HG03175 (cell line): ENCODE measurements at regions not wholly inside any gene's neighbourhood (a gene's known extent, or its start where the extent isn't known, plus 50 kb on each side); places are given as distances from the start of the nearest gene placed in this dataset.

Experiments
- ATAC-seq: cut with Tn5 transposase; IDR thresholded peaks from one replicate; pipeline ENCODE4 v1.9.1; 2021; ENCODE audit warnings: mild to moderate bottlenecking, moderate library complexity; ENCODE audit not compliant: unreplicated experiment

DNA sequence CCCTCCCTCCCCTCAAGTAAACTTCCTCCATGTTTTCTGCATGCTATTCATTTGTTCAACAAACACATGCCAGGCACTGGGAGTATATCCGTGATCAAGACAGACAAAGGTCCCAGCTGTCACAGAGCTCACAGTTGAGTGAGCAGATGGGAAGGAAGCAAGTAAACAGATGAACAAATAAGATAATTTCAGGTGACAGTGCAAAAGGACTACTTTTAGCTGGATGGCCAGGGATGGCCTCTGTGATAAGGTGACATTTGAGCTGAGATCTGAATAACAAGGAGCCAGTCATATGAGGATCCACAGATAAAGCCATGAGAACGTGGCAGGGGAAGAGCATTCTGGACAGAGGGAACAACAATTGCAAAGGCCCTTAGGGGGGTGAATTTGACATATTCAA, 121.7 kb upstream of the RAD23B start:
- ATAC-seq, result no peak

DNA sequence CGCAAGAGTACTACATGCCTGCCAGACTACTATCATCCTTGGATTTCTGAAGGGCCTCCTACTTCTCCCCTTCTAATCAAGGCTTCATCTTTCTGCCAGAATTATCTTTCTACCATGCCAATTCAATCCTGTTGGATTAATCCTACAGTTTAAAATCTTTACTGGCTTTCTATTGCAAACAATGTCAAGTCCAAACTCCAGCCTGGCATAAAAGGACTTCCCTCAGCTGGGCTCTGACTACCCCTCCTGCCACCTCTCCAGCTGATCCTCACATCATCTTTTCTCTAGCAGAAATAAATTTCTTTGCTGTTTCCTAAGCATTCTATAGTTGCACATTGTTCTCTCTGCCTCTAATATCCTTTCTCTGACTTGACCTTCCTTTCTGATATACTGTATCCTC, 119.7 kb upstream of the RAD23B start:
- no peak for ATAC-seq

- ATAC-seq, result no peak
Observed at GRCh38 chr9:107169796-107170195, 113.3 kb upstream of the RAD23B start.

- no peak for ATAC-seq
Observed at GRCh38 chr9:107170801-107171200, 112.3 kb upstream of the RAD23B start.

DNA sequence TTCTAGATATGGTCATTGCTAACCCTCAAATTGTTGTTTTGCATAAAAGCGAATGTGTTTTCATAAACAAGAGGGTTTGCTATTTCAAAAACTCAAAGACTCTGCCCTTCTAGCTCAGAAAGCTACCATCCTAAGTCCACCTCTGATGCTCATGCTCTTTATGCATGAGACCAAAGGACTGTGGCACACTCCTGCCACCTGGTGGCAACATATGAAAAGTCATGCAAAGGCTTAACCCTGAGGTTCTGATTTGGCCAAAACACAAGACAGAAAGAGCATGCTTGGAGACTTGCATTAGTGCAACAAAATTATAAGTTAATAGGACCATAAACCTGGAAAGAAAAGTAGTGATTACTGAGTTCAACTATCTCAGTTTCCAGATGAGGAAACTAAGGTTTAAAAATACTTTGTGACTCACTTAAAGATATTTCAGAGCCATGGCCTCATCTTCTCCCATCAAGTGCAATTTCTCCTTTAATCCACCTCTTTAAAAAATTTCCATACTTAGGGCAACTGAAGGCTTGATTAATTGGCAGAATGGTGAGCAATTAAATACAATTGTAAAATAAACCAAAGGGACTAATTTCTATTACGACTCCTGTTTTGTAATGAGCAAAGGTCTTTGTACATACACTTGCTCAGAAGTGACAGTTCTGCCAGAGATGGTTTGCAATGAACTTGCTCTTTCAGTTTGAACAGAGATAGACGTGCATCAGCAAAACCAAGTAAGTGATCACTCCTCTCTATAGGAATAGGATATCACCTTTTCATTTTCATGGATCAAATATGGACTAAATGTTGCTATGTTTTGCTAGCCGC, 110.7 kb upstream of the RAD23B start:
- peak; percentile 66 for ATAC-seq

DNA sequence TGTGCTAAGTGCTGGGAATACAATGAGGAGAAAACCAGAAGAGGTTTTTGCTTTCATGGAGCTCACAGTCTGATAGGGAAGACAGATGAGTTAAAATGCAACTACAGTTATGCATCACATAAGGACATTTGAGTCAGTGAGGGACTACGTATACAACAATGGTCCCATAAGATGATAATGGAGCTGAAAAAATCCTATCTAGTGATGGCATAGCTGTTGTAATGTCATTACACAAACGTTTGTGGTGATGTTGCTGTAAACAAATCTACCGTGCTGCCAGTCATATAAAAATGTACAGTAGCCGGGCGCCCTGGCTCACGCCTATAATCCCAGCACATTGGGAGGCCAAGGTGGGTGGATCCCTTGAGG, 110.1 kb upstream of the RAD23B start:
- ATAC-seq, result peak; percentile 43

DNA sequence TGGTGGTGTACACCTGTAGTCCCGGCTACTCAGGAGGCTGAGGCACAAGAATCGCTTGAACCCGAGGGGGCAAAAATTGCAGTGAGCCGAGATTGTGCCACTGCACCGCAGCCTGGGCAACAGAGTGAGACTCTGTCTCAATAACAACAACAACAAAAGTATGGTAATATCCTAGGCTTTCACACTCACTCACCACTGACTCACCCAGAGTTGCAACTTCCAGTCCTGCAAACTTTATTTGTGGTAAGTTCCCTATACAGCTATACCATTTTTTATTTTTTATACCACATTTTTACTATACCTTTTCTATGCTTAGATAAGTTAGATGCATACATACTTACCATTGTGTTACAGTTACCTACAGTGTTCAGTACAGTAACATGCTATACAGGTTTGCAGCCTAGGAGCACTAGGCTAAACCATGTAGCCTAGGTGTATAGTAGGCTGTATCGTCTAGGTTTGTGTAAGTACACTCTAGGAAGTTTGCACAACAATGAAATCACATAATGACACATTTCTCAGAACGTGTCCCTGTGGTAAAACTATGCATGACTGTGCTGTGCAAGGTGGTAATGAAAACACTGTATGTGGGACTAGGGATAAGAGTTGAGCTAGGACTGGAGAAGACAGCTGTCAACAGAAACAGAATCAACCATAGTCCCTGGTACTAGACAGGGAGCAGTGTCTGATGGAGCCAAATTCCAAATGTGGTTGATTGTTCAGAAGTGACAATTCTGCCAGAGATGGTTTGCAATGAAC, 109.5 kb upstream of the RAD23B start:
- ATAC-seq, result peak; percentile 16

GRCh38 chr9:107174441-107174840, 108.6 kb upstream of the RAD23B start:
- peak; percentile 40 for ATAC-seq

DNA sequence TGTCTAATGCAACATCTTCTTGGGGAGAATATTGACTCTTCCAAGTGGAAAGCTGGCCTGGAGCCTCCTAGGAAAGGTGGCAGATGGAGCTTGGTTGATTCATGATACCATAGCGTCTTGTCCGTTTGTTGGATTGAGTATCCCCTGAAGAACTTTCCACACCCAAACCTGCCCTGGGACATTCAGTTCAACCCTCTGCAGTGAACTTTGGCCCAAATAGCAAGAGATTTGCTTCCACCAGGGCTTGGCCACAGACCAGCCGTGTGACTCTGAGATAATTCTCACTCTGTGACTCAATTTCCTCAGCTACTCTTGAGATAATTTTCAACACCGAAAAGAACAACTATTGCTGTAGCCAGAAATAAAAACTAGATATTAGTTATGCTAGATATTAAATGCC, 108.0 kb upstream of the RAD23B start:
- no peak for ATAC-seq

GRCh38 chr9:107175816-107176435, 107.2 kb upstream of the RAD23B start:
- no peak for ATAC-seq

DNA sequence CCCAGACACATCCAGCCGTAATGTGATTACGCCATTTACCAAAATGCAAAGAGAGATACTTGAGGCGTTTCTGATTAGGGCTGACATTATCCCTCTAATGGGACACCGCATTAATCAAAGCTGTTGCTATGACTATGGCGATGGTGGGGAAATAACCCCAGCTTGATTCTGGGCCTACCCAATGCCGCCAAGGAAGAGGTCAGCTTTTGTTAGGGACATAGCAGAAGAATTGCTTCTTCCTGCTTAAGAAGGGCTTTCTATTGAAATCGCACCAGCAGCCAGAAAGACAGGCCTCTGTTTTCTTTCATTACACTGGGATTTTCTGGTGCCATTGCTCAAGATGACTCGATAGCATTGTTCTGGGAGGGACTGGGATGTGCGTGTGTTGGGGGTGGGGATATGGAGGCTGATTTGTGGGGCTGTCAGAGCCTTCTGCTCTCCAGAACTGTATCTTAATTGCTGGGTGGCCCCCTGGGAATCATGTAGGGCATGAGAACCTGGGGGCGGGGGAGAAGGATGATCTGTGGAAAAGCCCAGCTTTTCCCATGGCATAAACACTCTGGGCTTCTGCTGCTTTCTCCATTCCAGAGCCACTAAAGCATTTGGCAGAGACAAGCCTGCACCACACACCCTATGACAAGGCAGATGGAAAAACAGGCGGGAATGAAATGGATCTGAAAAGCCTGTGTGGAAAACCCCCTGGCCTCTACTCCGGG, 106.5 kb upstream of the RAD23B start:
- ATAC-seq, result no peak

GRCh38 chr9:107177243-107177839, 105.7 kb upstream of the RAD23B start:
- no peak for ATAC-seq

- no peak for ATAC-seq
Observed at GRCh38 chr9:107177857-107178256, 105.2 kb upstream of the RAD23B start.

- no peak for ATAC-seq
Observed at GRCh38 chr9:107178293-107178692, 104.8 kb upstream of the RAD23B start.

DNA sequence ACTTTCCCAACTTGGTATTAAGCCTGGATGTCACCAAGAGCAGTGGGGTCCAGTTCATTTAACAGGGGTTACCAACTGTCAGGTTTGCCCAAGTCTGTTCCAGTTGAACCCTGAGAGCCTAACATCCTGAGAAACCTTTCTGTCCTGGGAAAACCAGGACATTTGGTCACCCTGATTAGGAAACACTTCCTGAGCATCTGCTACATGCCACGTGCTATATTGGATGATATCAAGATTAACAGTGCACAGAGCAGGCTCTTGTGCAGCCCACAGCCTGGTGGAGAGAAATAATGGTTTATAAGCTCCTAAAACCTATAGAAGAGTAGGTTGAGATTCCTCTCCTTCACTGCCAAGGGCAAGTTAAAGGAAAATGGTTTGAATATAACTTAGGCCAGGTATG, 102.9 kb upstream of the RAD23B start:
- no peak for ATAC-seq

GRCh38 chr9:107183176-107183575, 99.9 kb upstream of the RAD23B start:
- no peak for ATAC-seq

- ATAC-seq, result no peak
Observed at GRCh38 chr9:107188376-107188775, 94.7 kb upstream of the RAD23B start.

DNA sequence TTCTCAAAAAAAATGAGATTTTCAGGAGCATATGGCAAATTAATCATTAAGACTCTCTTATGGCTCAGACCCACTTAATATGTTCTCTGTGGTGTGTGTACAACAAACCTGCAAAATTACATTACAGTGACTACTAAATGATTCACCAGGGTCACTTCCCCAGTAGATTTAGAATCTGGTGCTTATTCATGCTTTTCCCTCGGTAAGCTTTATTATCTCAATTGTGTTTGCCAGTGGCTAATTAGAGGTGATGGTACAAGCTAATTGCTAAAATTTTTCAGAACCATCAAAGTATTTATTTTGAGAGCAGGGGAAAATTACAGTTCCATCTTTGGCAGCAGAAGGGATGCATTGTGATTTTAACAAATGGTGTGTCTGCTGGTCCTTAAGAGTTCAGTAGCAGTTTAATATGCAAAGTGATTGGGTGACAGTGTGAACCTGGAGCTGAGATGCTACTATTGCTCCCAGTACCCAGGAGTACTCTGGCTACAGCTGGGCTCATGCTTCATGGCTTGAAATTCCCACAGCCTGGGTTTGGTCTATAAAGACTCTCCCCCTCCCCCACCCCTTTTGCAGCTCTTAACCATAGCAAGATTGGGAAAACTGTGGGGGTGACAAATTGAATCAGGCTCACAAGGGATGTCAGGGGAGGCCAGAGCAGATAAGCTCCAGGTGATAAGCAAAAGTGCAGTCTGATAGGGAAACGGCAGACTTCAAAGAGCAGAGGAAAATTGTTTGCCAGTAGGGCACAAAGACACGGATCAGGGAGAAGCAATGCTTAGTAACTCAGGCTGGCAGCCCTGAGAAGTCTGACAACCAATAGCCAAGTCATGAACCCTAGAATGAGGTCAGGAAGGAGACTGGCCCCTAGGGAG, 92.8 kb upstream of the RAD23B start:
- no peak for ATAC-seq

- ATAC-seq, result no peak
Observed at GRCh38 chr9:107190936-107191290, 92.2 kb upstream of the RAD23B start.

DNA sequence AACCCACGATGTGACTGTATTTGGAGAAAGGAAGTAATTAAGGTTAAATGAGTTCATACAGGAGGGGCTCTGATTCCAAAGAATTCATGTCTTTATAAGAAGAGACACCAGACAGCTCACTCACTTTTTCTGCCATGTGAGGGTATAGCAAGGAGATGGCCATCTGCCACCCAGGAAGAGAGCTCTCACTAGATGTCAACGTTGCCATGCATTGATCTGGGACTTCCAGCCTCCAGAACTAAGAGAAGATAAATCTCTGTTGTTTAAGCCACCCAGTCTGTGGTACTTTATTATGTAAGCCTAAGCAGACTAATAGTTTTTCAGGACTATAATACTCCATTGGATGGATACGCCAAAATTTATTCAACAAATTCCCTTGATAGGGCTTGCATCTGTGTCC, 89.8 kb upstream of the RAD23B start:
- ATAC-seq, result no peak
